CD4-positive, alpha-beta T cell (primary cell): ENCODE measurements at regions not wholly inside any gene's neighbourhood (a gene's known extent, or its start where the extent isn't known, plus 50 kb on each side); places are given as distances from the start of the nearest gene placed in this dataset.
"Not testable (repeated sequence)": the region's sequence is repeated elsewhere in the genome, so short reads cannot be mapped to it uniquely, and the experiment has no call there.

Experiments
- ATAC-seq: fragments of 200-7000 bp; cut with Tn5 transposase; one replicate; pipeline ENCODE4 v1.10.0; 2022; ENCODE audit warnings: mild to moderate bottlenecking; ENCODE audit not compliant: poor library complexity
- CTCF ChIA-PET: fragments of 350-600 bp; sonication (Branson Sonifier 250); formaldehyde crosslinking; loops from one replicate; lab custom pipeline; 2021; ENCODE audit warnings: antibody characterized with exemption, inconsistent platforms; lab: Charles Lee
- POLR2A ChIA-PET: fragments of 350-600 bp; sonication (Branson Sonifier 250); formaldehyde crosslinking; loops from one replicate; lab custom pipeline; 2021; ENCODE audit warnings: antibody characterized with exemption, inconsistent platforms; lab: Charles Lee
- DNase-seq, 14 experiments: peaks; one replicate each; pipeline ENCODE4 v3.0.0-alpha.2; 2013 to 2020; ENCODE audit warnings: mixed read lengths in 2 of 14
- H3K27ac ChIP-seq, 2 donors: one replicate each; pipeline versions ENCODE4 v1.5.1 to v1.7.0; 2013; ENCODE audit warnings: low read length in 2 of 2, low read depth in 1 of 2, mild to moderate bottlenecking in 1 of 2
- H3K27me3 ChIP-seq, 2 experiments: 1 replicate in 1 of 2; 2 replicates in 1 of 2; pipeline versions ENCODE4 v1.6.1 to v1.7.0; 2013; ENCODE audit warnings: low read length in 2 of 2, control low read depth in 1 of 2, mild to moderate bottlenecking in 1 of 2, moderate library complexity in 1 of 2; ENCODE audit not compliant: insufficient read depth in 2 of 2, control insufficient read depth in 1 of 2
- H3K36me3 ChIP-seq: one replicate; pipeline ENCODE4 v1.6.1; 2013; ENCODE audit warnings: low read length, control low read depth; ENCODE audit not compliant: insufficient read depth
- H3K4me1 ChIP-seq: one replicate; pipeline ENCODE4 v1.6.1; 2013; ENCODE audit warnings: low read length, control low read depth; ENCODE audit not compliant: insufficient read depth
- H3K4me3 ChIP-seq: one replicate; pipeline ENCODE4 v1.5.1; 2013; ENCODE audit warnings: mild to moderate bottlenecking, low read length, moderate library complexity
- H3K9me3 ChIP-seq, 2 experiments: 1 replicate in 1 of 2; 2 replicates in 1 of 2; pipeline versions ENCODE4 v1.6.1 to v1.7.0; 2013; ENCODE audit warnings: low read length in 2 of 2, mild to moderate bottlenecking in 2 of 2, control low read depth in 1 of 2, moderate library complexity in 1 of 2; ENCODE audit not compliant: control insufficient read depth in 1 of 2, insufficient read depth in 1 of 2
- H3K27ac Mint-ChIP-seq: one replicate; pipeline ENCODE4 v1.8.0; 2020; ENCODE audit warnings: mixed read lengths
- H3K27me3 Mint-ChIP-seq: one replicate; pipeline ENCODE4 v1.8.0; 2021; ENCODE audit warnings: mixed read lengths
- H3K36me3 Mint-ChIP-seq: one replicate; pipeline ENCODE4 v1.8.0; 2021; ENCODE audit warnings: low read depth, mixed read lengths
- H3K4me1 Mint-ChIP-seq: one replicate; pipeline ENCODE4 v1.8.0; 2021; ENCODE audit warnings: low read depth, mixed read lengths
- H3K4me3 Mint-ChIP-seq: one replicate; pipeline ENCODE4 v1.8.0; 2020; ENCODE audit warnings: mild to moderate bottlenecking, mixed read lengths
- H3K9me3 Mint-ChIP-seq: one replicate; pipeline ENCODE4 v1.8.0; 2020; ENCODE audit warnings: mixed read lengths
- intact Hi-C, 2 experiments: fragments of 100-400 bp; cut with DNase I in 1 of 2; cut with micrococcal nuclease in 1 of 2; formaldehyde crosslinking; loops; one replicate each; pipeline versions ENCODE4 v1.15.1 to v1.9.0; 2023 to 2025; cut with DNase I, micrococcal nuclease
- TF ChIP-seq, protein P1 (sequence below): fragments of 200-600 bp; IDR thresholded peaks from one replicate; pipeline ENCODE4 v1.8.0; 2022; ENCODE audit warnings: antibody characterized with exemption, mild to moderate bottlenecking

DNA sequence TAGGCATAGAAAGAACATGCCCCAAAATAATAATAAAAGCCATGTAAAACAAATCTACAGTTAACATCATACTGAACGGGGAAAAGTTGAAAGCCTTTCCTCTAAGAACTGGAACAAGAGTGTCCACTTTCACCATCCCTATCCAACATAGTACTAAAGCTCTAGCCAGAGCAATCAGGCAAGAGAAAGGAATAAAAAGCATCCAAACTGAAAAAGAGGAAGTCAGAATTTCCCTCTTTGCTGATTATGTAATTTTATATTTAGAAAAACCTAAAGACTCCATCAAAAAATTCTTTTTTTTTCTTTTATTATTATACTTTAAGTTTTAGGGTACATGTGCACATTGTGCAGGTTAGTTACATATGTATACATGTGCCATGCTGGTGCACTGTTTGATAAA is 661.6 kb upstream of the CBLB start:
- H3K27me3 Mint-ChIP-seq: no peaks in the 10 kb centered on the region
- no peaks in the 10 kb centered on the region for H3K4me1 Mint-ChIP-seq
- TF ChIP-seq, protein P1, sequence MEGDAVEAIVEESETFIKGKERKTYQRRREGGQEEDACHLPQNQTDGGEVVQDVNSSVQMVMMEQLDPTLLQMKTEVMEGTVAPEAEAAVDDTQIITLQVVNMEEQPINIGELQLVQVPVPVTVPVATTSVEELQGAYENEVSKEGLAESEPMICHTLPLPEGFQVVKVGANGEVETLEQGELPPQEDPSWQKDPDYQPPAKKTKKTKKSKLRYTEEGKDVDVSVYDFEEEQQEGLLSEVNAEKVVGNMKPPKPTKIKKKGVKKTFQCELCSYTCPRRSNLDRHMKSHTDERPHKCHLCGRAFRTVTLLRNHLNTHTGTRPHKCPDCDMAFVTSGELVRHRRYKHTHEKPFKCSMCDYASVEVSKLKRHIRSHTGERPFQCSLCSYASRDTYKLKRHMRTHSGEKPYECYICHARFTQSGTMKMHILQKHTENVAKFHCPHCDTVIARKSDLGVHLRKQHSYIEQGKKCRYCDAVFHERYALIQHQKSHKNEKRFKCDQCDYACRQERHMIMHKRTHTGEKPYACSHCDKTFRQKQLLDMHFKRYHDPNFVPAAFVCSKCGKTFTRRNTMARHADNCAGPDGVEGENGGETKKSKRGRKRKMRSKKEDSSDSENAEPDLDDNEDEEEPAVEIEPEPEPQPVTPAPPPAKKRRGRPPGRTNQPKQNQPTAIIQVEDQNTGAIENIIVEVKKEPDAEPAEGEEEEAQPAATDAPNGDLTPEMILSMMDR: no peak
- peaks cover 6% of the 10 kb centered on the region for H3K9me3 Mint-ChIP-seq
- H3K4me3 Mint-ChIP-seq: no peak overlapping the region
- no peak for DNase-seq
- Histone ChIP-seq H3K4me1 (peaks cover 15% of the 10 kb centered on the region), H3K27ac (no peak overlapping the region), H3K9me3 (peaks cover 0 to 12% of the 10 kb centered on the region in 2 experiments), H3K27me3 (no peaks in the 10 kb centered on the region), H3K4me3 (no peak overlapping the region), H3K36me3 (no peaks in the 10 kb centered on the region)
- no peak overlapping the region for H3K27ac Mint-ChIP-seq
- POLR2A ChIA-PET: no interaction called here
- intact Hi-C loops: no loop called here
- H3K36me3 Mint-ChIP-seq: no peaks in the 10 kb centered on the region
- CTCF ChIA-PET: no interaction called here
- no peak for ATAC-seq

GRCh38 chr3:106531771-106532329 is 663.0 kb upstream of the CBLB start:
- H3K27ac Mint-ChIP-seq, H3K27ac ChIP-seq, CTCF ChIA-PET, H3K4me3 ChIP-seq, H3K9me3 Mint-ChIP-seq, POLR2A ChIA-PET, H3K36me3 Mint-ChIP-seq, H3K4me1 Mint-ChIP-seq, ATAC-seq, H3K27me3 ChIP-seq, H3K27me3 Mint-ChIP-seq, DNase-seq, H3K36me3 ChIP-seq, intact Hi-C loops, H3K4me3 Mint-ChIP-seq: not testable (repeated sequence)
- Histone ChIP-seq H3K4me1 (peaks cover 15% of the 10 kb centered on the region), H3K9me3 (peaks cover 0 to 12% of the 10 kb centered on the region in 2 experiments)

GRCh38 chr3:106533093-106533787 is 664.4 kb upstream of the CBLB start:
- ChIA-PET POLR2A (no interaction called here), CTCF (no interaction called here)
- Mint-ChIP-seq H3K9me3 (no peaks in the 10 kb centered on the region), H3K36me3 (no peaks in the 10 kb centered on the region), H3K4me3 (no peak overlapping the region), H3K4me1 (no peaks in the 10 kb centered on the region), H3K27ac (no peak overlapping the region), H3K27me3 (no peaks in the 10 kb centered on the region)
- no peak for DNase-seq
- Histone ChIP-seq H3K4me1 (peaks cover 15% of the 10 kb centered on the region), H3K27ac (no peak overlapping the region), H3K36me3 (no peaks in the 10 kb centered on the region), H3K27me3 (no peaks in the 10 kb centered on the region), H3K4me3 (no peak overlapping the region), H3K9me3 (peaks cover 0 to 12% of the 10 kb centered on the region in 2 experiments)
- intact Hi-C loops: no loop called here
- ATAC-seq: no peak
- TF ChIP-seq, protein P1: no peak

DNA sequence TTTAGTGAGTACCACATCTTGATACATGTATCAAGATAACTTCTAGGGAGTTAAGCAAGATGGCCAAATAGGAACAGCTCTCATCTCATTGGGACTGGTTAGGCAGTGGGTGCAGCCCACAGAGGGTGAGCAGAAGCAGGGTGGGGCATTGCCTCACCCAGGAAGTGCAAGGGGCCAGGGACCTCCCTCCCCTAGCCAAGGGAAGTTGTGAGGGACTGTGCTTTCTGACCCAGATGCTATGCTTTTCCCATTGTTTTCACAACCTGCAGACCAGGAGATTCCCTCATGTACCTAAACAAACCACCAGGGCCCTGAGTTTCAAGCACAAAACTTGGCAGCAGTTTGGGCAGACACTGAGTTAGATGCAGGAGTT is 665.0 kb upstream of the CBLB start:
- ATAC-seq (no peak), DNase-seq (peak in 1 of 14 experiments; percentile 1)
- no peaks in the 10 kb centered on the region for H3K4me1 Mint-ChIP-seq
- H3K27ac Mint-ChIP-seq: no peak overlapping the region
- Histone ChIP-seq H3K27ac (no peak overlapping the region), H3K27me3 (no peaks in the 10 kb centered on the region), H3K36me3 (no peaks in the 10 kb centered on the region), H3K9me3 (peaks cover 0 to 12% of the 10 kb centered on the region in 2 experiments), H3K4me3 (no peak overlapping the region), H3K4me1 (peaks cover 15% of the 10 kb centered on the region)
- no peaks in the 10 kb centered on the region for H3K27me3 Mint-ChIP-seq
- CTCF ChIA-PET: no interaction called here
- TF ChIP-seq, protein P1: no peak
- H3K4me3 Mint-ChIP-seq: no peak overlapping the region
- H3K36me3 Mint-ChIP-seq: no peaks in the 10 kb centered on the region
- intact Hi-C loops: no loop called here
- no peaks in the 10 kb centered on the region for H3K9me3 Mint-ChIP-seq
- POLR2A ChIA-PET: no interaction called here
